ENCODE measurements at regions not wholly inside any gene's neighbourhood (a gene's known extent, or its start where the extent isn't known, plus 50 kb on each side); places are given as distances from the start of the nearest gene placed in this dataset.
"Not testable (repeated sequence)": the region's sequence is repeated elsewhere in the genome, so short reads cannot be mapped to it uniquely, and the experiment has no call there.

- DNase-seq (ENCODE audit: low spot score), result no peak
Measured at GRCh38 chr14:30373526-30373925, 185.4 kb upstream of the G2E3 start.

- peak; percentile 72 for DNase-seq (ENCODE audit: low spot score)
Measured at GRCh38 chr14:30375296-30375892, 183.6 kb upstream of the G2E3 start.

GRCh38 chr14:30381861-30382480 is 177.0 kb upstream of the G2E3 start:
- no peak for DNase-seq (ENCODE audit: low spot score)

- DNase-seq (ENCODE audit: low spot score), result no peak
Measured at GRCh38 chr14:30385925-30386324, 173.0 kb upstream of the G2E3 start.

- no peak for DNase-seq (ENCODE audit: low spot score)
Measured at GRCh38 chr14:30387871-30388270, 171.1 kb upstream of the G2E3 start.

GRCh38 chr14:30389134-30389876 is 169.7 kb upstream of the G2E3 start:
- no peak for DNase-seq (ENCODE audit: low spot score)

- no peak for DNase-seq (ENCODE audit: low spot score)
Measured at GRCh38 chr14:30389877-30390385, 169.0 kb upstream of the G2E3 start.

GRCh38 chr14:30395065-30395464 is 163.9 kb upstream of the G2E3 start:
- DNase-seq (ENCODE audit: low spot score), result no peak

- no peak for DNase-seq (ENCODE audit: low spot score)
Measured at GRCh38 chr14:30402846-30403245, 156.1 kb upstream of the G2E3 start.

- no peak for DNase-seq (ENCODE audit: low spot score)
Measured at GRCh38 chr14:30403791-30404190, 155.2 kb upstream of the G2E3 start.

- DNase-seq (ENCODE audit: low spot score), result not testable (repeated sequence)
Measured at GRCh38 chr14:30409508-30410015, 149.4 kb upstream of the G2E3 start.

- DNase-seq (ENCODE audit: low spot score), result no peak
Measured at GRCh38 chr14:30410986-30411385, 148.0 kb upstream of the G2E3 start.

- not testable (repeated sequence) for DNase-seq (ENCODE audit: low spot score)
Measured at GRCh38 chr14:30413184-30413583, 145.8 kb upstream of the G2E3 start.

GRCh38 chr14:30417121-30417520 is 141.8 kb upstream of the G2E3 start:
- DNase-seq (ENCODE audit: low spot score), result no peak

- no peak for DNase-seq (ENCODE audit: low spot score)
Measured at GRCh38 chr14:30417999-30418398, 141.0 kb upstream of the G2E3 start.

- DNase-seq (ENCODE audit: low spot score), result no peak
Measured at GRCh38 chr14:30419037-30419436, 139.9 kb upstream of the G2E3 start.

GRCh38 chr14:30420515-30420914 is 138.4 kb upstream of the G2E3 start:
- DNase-seq (ENCODE audit: low spot score), result no peak

GRCh38 chr14:30426463-30426862 is 132.5 kb upstream of the G2E3 start:
- no peak for DNase-seq (ENCODE audit: low spot score)

GRCh38 chr14:30427401-30427800 is 131.6 kb upstream of the G2E3 start:
- DNase-seq (ENCODE audit: low spot score), result no peak

- DNase-seq (ENCODE audit: low spot score), result no peak
Measured at GRCh38 chr14:30427846-30428245, 131.1 kb upstream of the G2E3 start.

- no peak for DNase-seq (ENCODE audit: low spot score)
Measured at GRCh38 chr14:30431552-30431951, 127.4 kb upstream of the G2E3 start.

- peak; percentile 46 for DNase-seq (ENCODE audit: low spot score)
Measured at GRCh38 chr14:30440961-30441360, 118.0 kb upstream of the G2E3 start.

All from AG20443 (cell line).